Testis (tissue), 2 donors: ENCODE measurements at regions not wholly inside any gene's neighbourhood (a gene's known extent, or its start where the extent isn't known, plus 50 kb on each side); places are given as distances from the start of the nearest gene placed in this dataset.

Experiments
- DNase-seq: peaks from one replicate; pipeline ENCODE4 v3.0.0-alpha.2; 2019
- H3K27ac ChIP-seq, 2 donors: fragments of 200-600 bp; sonication (generic); one replicate each; pipeline ENCODE4 v1.5.1; 2019
- H3K27me3 ChIP-seq: fragments of 200-600 bp; sonication (generic); one replicate; pipeline ENCODE4 v1.5.1; 2019
- H3K36me3 ChIP-seq: fragments of 200-600 bp; sonication (generic); one replicate; pipeline ENCODE4 v1.5.1; 2017; ENCODE audit warnings: low read depth; ENCODE audit errors: missing control alignments
- H3K4me1 ChIP-seq: fragments of 200-600 bp; sonication (generic); one replicate; pipeline ENCODE4 v1.5.1; 2019
- H3K4me3 ChIP-seq, 2 donors: fragments of 200-600 bp; sonication (generic); one replicate each; pipeline ENCODE4 v1.5.1; 2017 to 2019
- H3K9me3 ChIP-seq: fragments of 200-600 bp; sonication (generic); one replicate; pipeline ENCODE4 v1.5.1; 2017
- POLR2A ChIP-seq: fragments of 450-650 bp; IDR thresholded peaks from one replicate; pipeline ENCODE4 v1.6.1; 2017; ENCODE audit warnings: antibody characterized with exemption, mild to moderate bottlenecking, moderate library complexity
- WGBS, 2 donors: methylation state at CpG; one replicate each; pipeline ENCODE4 v1.1.5; 2018; 5-methylcytosine and 5-hydroxymethylcytosine counted together
- intact Hi-C: fragments of 100-400 bp; cut with DNase I; formaldehyde crosslinking; loops from one replicate; pipeline ENCODE4 v1.15.1; 2023; ENCODE audit warnings: low total_unique reads
- TF ChIP-seq, protein P1 (sequence below), 3 experiments: fragments of 450-650 bp in 2 of 3; fragments of 200-600 bp in 1 of 3; sonication (generic) in 1 of 3; IDR thresholded peaks; one replicate each; pipeline ENCODE4 v1.5.1; 2016 to 2019; ENCODE audit warnings: antibody characterized with exemption in 3 of 3, mild to moderate bottlenecking in 2 of 3, moderate library complexity in 1 of 3

DNA sequence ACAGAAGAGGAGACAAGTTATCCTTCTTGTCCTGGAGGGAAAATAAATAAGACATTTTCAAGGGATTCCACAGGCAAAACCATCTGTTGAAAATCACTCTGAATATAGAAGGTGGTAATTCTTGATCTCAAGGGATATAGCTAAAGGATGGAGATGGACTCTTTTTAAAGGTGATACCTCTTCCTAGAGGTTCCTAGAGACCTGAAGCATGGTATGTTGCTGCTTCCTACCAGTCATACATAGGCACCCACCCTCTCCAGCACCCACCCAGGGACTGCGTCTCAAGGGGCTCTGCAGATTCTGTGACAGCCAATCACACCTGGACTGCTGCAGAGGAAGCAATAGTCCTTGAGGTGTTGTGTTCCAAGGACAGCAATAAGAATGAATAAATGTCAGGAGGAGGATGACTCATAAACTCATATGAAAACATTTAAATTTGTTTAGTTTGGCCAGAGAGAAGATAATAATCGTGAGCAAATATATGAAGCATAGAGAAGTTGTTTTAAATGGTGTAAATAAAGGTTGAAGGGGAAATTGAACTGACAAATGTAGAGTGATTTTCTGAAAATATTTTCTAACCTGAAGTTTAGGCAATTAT, 741.6 kb upstream of the CBLB start:
- no peak overlapping the region for H3K27ac ChIP-seq
- TF ChIP-seq, protein P1, sequence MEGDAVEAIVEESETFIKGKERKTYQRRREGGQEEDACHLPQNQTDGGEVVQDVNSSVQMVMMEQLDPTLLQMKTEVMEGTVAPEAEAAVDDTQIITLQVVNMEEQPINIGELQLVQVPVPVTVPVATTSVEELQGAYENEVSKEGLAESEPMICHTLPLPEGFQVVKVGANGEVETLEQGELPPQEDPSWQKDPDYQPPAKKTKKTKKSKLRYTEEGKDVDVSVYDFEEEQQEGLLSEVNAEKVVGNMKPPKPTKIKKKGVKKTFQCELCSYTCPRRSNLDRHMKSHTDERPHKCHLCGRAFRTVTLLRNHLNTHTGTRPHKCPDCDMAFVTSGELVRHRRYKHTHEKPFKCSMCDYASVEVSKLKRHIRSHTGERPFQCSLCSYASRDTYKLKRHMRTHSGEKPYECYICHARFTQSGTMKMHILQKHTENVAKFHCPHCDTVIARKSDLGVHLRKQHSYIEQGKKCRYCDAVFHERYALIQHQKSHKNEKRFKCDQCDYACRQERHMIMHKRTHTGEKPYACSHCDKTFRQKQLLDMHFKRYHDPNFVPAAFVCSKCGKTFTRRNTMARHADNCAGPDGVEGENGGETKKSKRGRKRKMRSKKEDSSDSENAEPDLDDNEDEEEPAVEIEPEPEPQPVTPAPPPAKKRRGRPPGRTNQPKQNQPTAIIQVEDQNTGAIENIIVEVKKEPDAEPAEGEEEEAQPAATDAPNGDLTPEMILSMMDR (IDR thresholded peaks at IDR 0.05): no peak
- no peak for TF ChIP-seq POLR2A
- no peak for DNase-seq
- H3K4me1 ChIP-seq: no peaks in the 10 kb centered on the region
- H3K9me3 ChIP-seq: no peaks in the 10 kb centered on the region
- intact Hi-C loops: no loop called here
- H3K36me3 ChIP-seq: no peaks in the 10 kb centered on the region
- no peaks in the 10 kb centered on the region for H3K27me3 ChIP-seq
- 59 to 69% methylated on average over 2 of the region's 2 CpGs for WGBS, 2 donors
- no peak overlapping the region for H3K4me3 ChIP-seq

DNA sequence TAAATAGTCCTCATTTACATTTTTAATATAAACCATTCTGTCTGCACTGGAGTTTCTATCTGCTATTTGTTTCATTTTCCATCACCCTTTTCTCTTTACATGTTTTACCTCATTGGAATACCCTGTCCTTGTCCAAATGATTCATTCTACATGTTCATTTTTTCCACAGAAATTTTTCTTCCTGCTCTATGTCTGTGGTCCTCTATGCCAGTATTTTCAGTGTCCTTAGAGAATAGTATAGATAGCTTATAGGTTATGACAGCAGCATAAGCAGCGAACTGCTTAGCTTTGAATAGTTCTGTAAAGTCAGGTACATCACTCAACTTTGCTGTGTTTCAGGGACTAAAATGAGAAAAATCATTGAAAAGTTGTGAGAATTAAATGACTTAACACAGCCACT, 742.3 kb upstream of the CBLB start:
- TF ChIP-seq POLR2A: no peak
- TF ChIP-seq, protein P1 (IDR thresholded peaks at IDR 0.05): no peak
- H3K36me3 ChIP-seq: no peaks in the 10 kb centered on the region
- no peak for DNase-seq
- H3K4me1 ChIP-seq: no peaks in the 10 kb centered on the region
- WGBS, 2 donors: 98 to 100% methylated on average over 1 of the region's 1 CpG
- H3K4me3 ChIP-seq: no peak overlapping the region
- H3K27me3 ChIP-seq: no peaks in the 10 kb centered on the region
- no peak overlapping the region for H3K27ac ChIP-seq
- intact Hi-C loops: no loop called here
- no peaks in the 10 kb centered on the region for H3K9me3 ChIP-seq

DNA sequence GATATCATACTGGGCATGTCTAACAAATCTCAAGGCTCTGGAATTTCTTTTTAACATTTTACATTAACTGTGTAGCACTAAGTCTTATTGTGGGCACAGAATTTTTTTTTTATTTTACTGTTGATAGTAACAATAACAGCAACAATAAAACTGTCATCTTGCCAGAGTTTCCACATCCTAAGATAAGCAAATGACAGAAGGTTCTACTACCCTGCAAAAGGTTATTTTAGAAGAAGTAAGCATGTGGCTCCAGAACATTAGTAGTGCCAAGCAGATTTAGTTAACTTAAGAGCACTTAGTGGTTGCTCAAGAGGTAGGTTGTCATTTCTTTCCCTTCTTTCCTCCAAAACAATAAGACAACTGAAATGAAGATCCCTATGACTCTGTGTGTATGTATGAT, 743.0 kb upstream of the CBLB start:
- no peak for TF ChIP-seq POLR2A
- TF ChIP-seq, protein P1 (IDR thresholded peaks at IDR 0.05): no peak
- no peaks in the 10 kb centered on the region for H3K27me3 ChIP-seq
- no peak overlapping the region for H3K27ac ChIP-seq
- H3K36me3 ChIP-seq: no peaks in the 10 kb centered on the region
- H3K4me1 ChIP-seq: no peaks in the 10 kb centered on the region
- no peak overlapping the region for H3K4me3 ChIP-seq
- intact Hi-C loops: no loop called here
- H3K9me3 ChIP-seq: no peaks in the 10 kb centered on the region
- DNase-seq: no peak

DNA sequence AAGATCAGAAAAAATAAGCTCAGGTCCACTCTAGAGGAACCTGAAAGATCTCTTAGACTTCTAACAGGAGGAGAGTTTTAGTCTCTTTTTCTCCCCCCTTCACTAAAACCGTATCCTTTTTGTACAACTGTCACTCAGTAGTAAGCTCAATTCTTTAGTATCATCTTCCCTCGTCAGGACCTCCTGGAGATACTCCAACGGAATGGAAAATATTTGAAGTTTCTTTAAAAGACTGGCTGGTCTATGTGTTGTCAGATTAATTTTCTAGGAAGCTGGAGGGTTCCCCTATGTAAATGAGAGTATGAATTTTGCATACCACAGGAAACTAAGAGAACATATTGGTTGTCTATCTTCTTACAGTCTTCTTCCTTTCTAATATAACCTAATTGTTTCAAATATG, 747.7 kb upstream of the CBLB start:
- H3K4me3 ChIP-seq: no peak overlapping the region
- no peak overlapping the region for H3K27ac ChIP-seq
- no peak for DNase-seq
- H3K4me1 ChIP-seq: no peaks in the 10 kb centered on the region
- H3K9me3 ChIP-seq: no peaks in the 10 kb centered on the region
- intact Hi-C loops: no loop called here
- H3K27me3 ChIP-seq: no peaks in the 10 kb centered on the region
- TF ChIP-seq, protein P1 (IDR thresholded peaks at IDR 0.05): no peak
- no peak for TF ChIP-seq POLR2A
- no peaks in the 10 kb centered on the region for H3K36me3 ChIP-seq
- WGBS, 2 donors: 83 to 87% methylated on average over 3 of the region's 3 CpGs

DNA sequence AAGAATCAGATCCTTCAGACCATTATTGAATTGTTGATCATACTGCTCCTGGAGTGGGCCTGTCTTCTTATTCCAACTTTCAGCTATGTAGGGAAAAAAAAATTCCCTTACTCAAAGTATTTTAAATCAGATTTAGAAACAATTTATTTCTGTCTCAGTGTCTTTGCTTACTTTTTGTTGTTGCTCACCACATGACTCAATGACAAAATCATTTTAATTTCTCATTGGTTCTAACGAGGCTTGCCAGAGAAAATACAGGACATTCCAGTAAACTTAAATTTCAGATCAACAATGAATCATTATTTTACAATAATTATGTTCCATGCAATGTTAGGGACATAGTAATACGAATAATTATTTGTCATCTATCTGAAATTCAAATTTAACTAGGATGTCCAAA, 748.5 kb upstream of the CBLB start:
- Histone ChIP-seq H3K9me3 (no peaks in the 10 kb centered on the region), H3K4me1 (no peaks in the 10 kb centered on the region), H3K27ac (no peak overlapping the region), H3K4me3 (no peak overlapping the region), H3K36me3 (no peaks in the 10 kb centered on the region), H3K27me3 (no peaks in the 10 kb centered on the region)
- WGBS, 2 donors: 81 to 95% methylated on average over 2 of the region's 2 CpGs
- intact Hi-C loops: no loop called here
- DNase-seq: no peak
- no peak for TF ChIP-seq POLR2A
- TF ChIP-seq, protein P1 (IDR thresholded peaks at IDR 0.05): no peak
